ENCODE measurements at regions not wholly inside any gene's neighbourhood (a gene's known extent, or its start where the extent isn't known, plus 50 kb on each side); places are given as distances from the start of the nearest gene placed in this dataset.

GRCh38 chr12:76690921-76691700, 72.8 kb upstream of the ZDHHC17 start:
- intact Hi-C loops (cut with micrococcal nuclease), result no loop called here
- Histone ChIP-seq H3K79me2 (ENCODE audit: low read length) (no peaks in the 10 kb centered on the region), H3K9me3 (ENCODE audit: low read length) (no peaks in the 10 kb centered on the region), H3K4me1 (ENCODE audit: insufficient read depth, low read length) (peaks cover 11% of the 10 kb centered on the region), H3K4me2 (ENCODE audit: low read length) (no peak overlapping the region), H3K27ac (ENCODE audit: low read length) (no peak overlapping the region), H3K4me3 (ENCODE audit: low read length) (no peak overlapping the region), H3K9ac (ENCODE audit: low read length) (no peak overlapping the region), H3K36me3 (ENCODE audit: low read depth, low read length) (no peaks in the 10 kb centered on the region), H3K27me3 (ENCODE audit: low read length) (no peaks in the 10 kb centered on the region), H2AFZ (ENCODE audit: low read length) (no peak overlapping the region), H4K20me1 (ENCODE audit: low read length) (no peaks in the 10 kb centered on the region), H3K9me2 (replicated peaks; ENCODE audit: low read length) (no peaks in the 10 kb centered on the region), H3F3A (ENCODE audit: low read length, unreplicated experiment) (no peaks in the 10 kb centered on the region)
- ChIA-PET POLR2A (ENCODE audit: unreplicated experiment) (no interaction called here), CTCF (no interaction called here)
- no peak for ATAC-seq
- no TSS peak for BruUV-seq (replicated peaks)
- no peak for DNase-seq
- TF ChIP-seq CTCF (conservative IDR thresholded peaks at IDR 0.05; ENCODE audit: low read depth, low read length), result no peak
- no peak for TF ChIP-seq EZH2phosphoT487 (IDR thresholded peaks at IDR 0.05; ENCODE audit: borderline replicate concordance, low read length)
- no peak for TF ChIP-seq EZH2 (IDR thresholded peaks at IDR 0.05; ENCODE audit: low read length, unreplicated experiment)

- ChIA-PET CTCF (no interaction called here), POLR2A (ENCODE audit: unreplicated experiment) (no interaction called here)
- no TSS peak for BruUV-seq (replicated peaks)
- H3K79me2 ChIP-seq (ENCODE audit: low read length), result no peaks in the 10 kb centered on the region
- no peaks in the 10 kb centered on the region for H3K36me3 ChIP-seq (ENCODE audit: low read depth, low read length)
- no peaks in the 10 kb centered on the region for H3K9me2 ChIP-seq (replicated peaks; ENCODE audit: low read length)
- intact Hi-C loops (cut with micrococcal nuclease), result no loop called here
- H3K27ac ChIP-seq (ENCODE audit: low read length), result no peak overlapping the region
- ATAC-seq, result no peak
- no peak overlapping the region for H3K9ac ChIP-seq (ENCODE audit: low read length)
- H2AFZ ChIP-seq (ENCODE audit: low read length), result peak overlapping the region; percentile 34; the same call in 1 of the 2 replicates
- no peaks in the 10 kb centered on the region for H3K9me3 ChIP-seq (ENCODE audit: low read length)
- no peak overlapping the region for H3K4me2 ChIP-seq (ENCODE audit: low read length)
- peaks cover 6% of the 10 kb centered on the region for H3K4me1 ChIP-seq (ENCODE audit: insufficient read depth, low read length)
- no peaks in the 10 kb centered on the region for H4K20me1 ChIP-seq (ENCODE audit: low read length)
- TF ChIP-seq CTCF (conservative IDR thresholded peaks at IDR 0.05; ENCODE audit: low read depth, low read length), result no peak
- no peak for TF ChIP-seq EZH2phosphoT487 (IDR thresholded peaks at IDR 0.05; ENCODE audit: borderline replicate concordance, low read length)
- TF ChIP-seq EZH2 (IDR thresholded peaks at IDR 0.05; ENCODE audit: low read length, unreplicated experiment), result no peak
- DNase-seq, result no peak
- H3F3A ChIP-seq (ENCODE audit: low read length, unreplicated experiment), result no peaks in the 10 kb centered on the region
- no peaks in the 10 kb centered on the region for H3K27me3 ChIP-seq (ENCODE audit: low read length)
- no peak overlapping the region for H3K4me3 ChIP-seq (ENCODE audit: low read length)
Measured at GRCh38 chr12:76692846-76693245, 71.1 kb upstream of the ZDHHC17 start.

- CTCF ChIA-PET, result no interaction called here
- Histone ChIP-seq H3K4me1 (ENCODE audit: insufficient read depth, low read length) (no peaks in the 10 kb centered on the region), H3K4me2 (ENCODE audit: low read length) (no peak overlapping the region), H3K79me2 (ENCODE audit: low read length) (no peaks in the 10 kb centered on the region), H3F3A (ENCODE audit: low read length, unreplicated experiment) (no peaks in the 10 kb centered on the region), H3K4me3 (ENCODE audit: low read length) (no peak overlapping the region), H3K9me2 (replicated peaks; ENCODE audit: low read length) (no peaks in the 10 kb centered on the region), H3K27ac (ENCODE audit: low read length) (no peak overlapping the region), H4K20me1 (ENCODE audit: low read length) (no peaks in the 10 kb centered on the region), H3K9me3 (ENCODE audit: low read length) (no peaks in the 10 kb centered on the region), H3K27me3 (ENCODE audit: low read length) (no peaks in the 10 kb centered on the region), H2AFZ (ENCODE audit: low read length) (no peak overlapping the region), H3K9ac (ENCODE audit: low read length) (no peak overlapping the region), H3K36me3 (ENCODE audit: low read depth, low read length) (no peaks in the 10 kb centered on the region)
- no TSS peak for BruUV-seq (replicated peaks)
- POLR2A ChIA-PET (ENCODE audit: unreplicated experiment), result no interaction called here
- intact Hi-C loops (cut with micrococcal nuclease), result no loop called here
- no peak for ATAC-seq
- TF ChIP-seq EZH2phosphoT487 (IDR thresholded peaks at IDR 0.05; ENCODE audit: borderline replicate concordance, low read length) (no peak), EZH2 (IDR thresholded peaks at IDR 0.05; ENCODE audit: low read length, unreplicated experiment) (no peak), CTCF (conservative IDR thresholded peaks at IDR 0.05; ENCODE audit: low read depth, low read length) (no peak)
- DNase-seq, result no peak
Measured at GRCh38 chr12:76694369-76694768, 69.5 kb upstream of the ZDHHC17 start.
